Mesenchymal stem cell (in vitro differentiated cells and primary cell): ENCODE measurements at regions not wholly inside any gene's neighbourhood (a gene's known extent, or its start where the extent isn't known, plus 50 kb on each side); places are given as distances from the start of the nearest gene placed in this dataset.

Source experiments
- DNase-seq: peaks from one replicate; pipeline ENCODE4 v3.0.0-alpha.2; 2013
- H2AFZ ChIP-seq: one replicate; pipeline ENCODE4 v1.6.1; 2013; ENCODE audit warnings: low read depth, mild to moderate bottlenecking, control low read depth, inconsistent platforms, low read length, moderate library complexity
- H2AK5ac ChIP-seq: 2 replicates; pipeline ENCODE4 v1.6.1; 2013; ENCODE audit warnings: low read length, moderate library complexity, mild to moderate bottlenecking, inconsistent platforms; ENCODE audit not compliant: severe bottlenecking
- H2BK120ac ChIP-seq: one replicate; pipeline ENCODE4 v1.6.1; 2013; ENCODE audit warnings: low read depth, mild to moderate bottlenecking, inconsistent platforms, low read length, moderate library complexity
- H2BK12ac ChIP-seq, 2 experiments: one replicate each; pipeline ENCODE4 v1.6.1; 2013; ENCODE audit warnings: inconsistent platforms in 2 of 2, low read length in 2 of 2, mild to moderate bottlenecking in 2 of 2, moderate library complexity in 2 of 2, control low read depth in 1 of 2
- H2BK15ac ChIP-seq: one replicate; pipeline ENCODE4 v1.6.1; 2013; ENCODE audit warnings: mild to moderate bottlenecking, low read depth, inconsistent platforms; ENCODE audit not compliant: poor library complexity, severe bottlenecking
- H2BK5ac ChIP-seq: 2 replicates; pipeline ENCODE4 v1.6.1; 2013; ENCODE audit warnings: low read depth, mild to moderate bottlenecking, low read length, control low read depth, inconsistent platforms; ENCODE audit not compliant: poor library complexity, severe bottlenecking
- H3K14ac ChIP-seq, 2 experiments: one replicate each; pipeline ENCODE4 v1.6.1; 2013; ENCODE audit warnings: inconsistent platforms in 2 of 2, low read length in 2 of 2, control low read depth in 1 of 2, mild to moderate bottlenecking in 1 of 2, moderate library complexity in 1 of 2
- H3K18ac ChIP-seq, 2 experiments: one replicate each; pipeline ENCODE4 v1.6.1; 2013; ENCODE audit warnings: inconsistent platforms in 2 of 2, low read length in 2 of 2, control low read depth in 1 of 2, low read depth in 1 of 2, mild to moderate bottlenecking in 1 of 2
- H3K23ac ChIP-seq, 2 experiments: one replicate each; pipeline ENCODE4 v1.6.1; 2013; ENCODE audit warnings: inconsistent platforms in 2 of 2, low read length in 2 of 2, mild to moderate bottlenecking in 2 of 2, moderate library complexity in 2 of 2, control low read depth in 1 of 2
- H3K27ac ChIP-seq: 2 replicates; pipeline ENCODE4 v1.5.1; 2013; ENCODE audit warnings: mild to moderate bottlenecking, moderate library complexity, low read length, control low read depth, inconsistent platforms; ENCODE audit not compliant: poor library complexity, severe bottlenecking
- H3K27me3 ChIP-seq, 2 experiments: 2 replicates each; pipeline versions ENCODE4 v1.6.1 to v1.7.0; 2013; ENCODE audit warnings: low read length in 2 of 2, mild to moderate bottlenecking in 2 of 2, moderate library complexity in 2 of 2, control low read depth in 1 of 2, inconsistent platforms in 1 of 2; ENCODE audit not compliant: control insufficient read depth in 1 of 2, insufficient read depth in 1 of 2
- H3K36me3 ChIP-seq, 2 experiments: 2 replicates each; pipeline versions ENCODE4 v1.6.1 to v1.7.0; 2013; ENCODE audit warnings: low read length in 2 of 2, control low read depth in 1 of 2, inconsistent platforms in 1 of 2, low read depth in 1 of 2, mild to moderate bottlenecking in 1 of 2; ENCODE audit not compliant: insufficient read depth in 2 of 2, control insufficient read depth in 1 of 2
- H3K4ac ChIP-seq, 2 experiments: one replicate each; pipeline ENCODE4 v1.6.1; 2013; ENCODE audit warnings: inconsistent platforms in 2 of 2, low read length in 2 of 2, mild to moderate bottlenecking in 2 of 2, moderate library complexity in 2 of 2, control low read depth in 1 of 2, low read depth in 1 of 2
- H3K4me1 ChIP-seq: 2 replicates; pipeline ENCODE4 v1.6.1; 2013; ENCODE audit warnings: low read depth, low read length, control low read depth; ENCODE audit not compliant: control insufficient read depth, insufficient read depth
- H3K4me2 ChIP-seq: 2 replicates; pipeline ENCODE4 v1.6.1; 2013; ENCODE audit warnings: low read length, mild to moderate bottlenecking, inconsistent platforms; ENCODE audit not compliant: poor library complexity, severe bottlenecking
- H3K4me3 ChIP-seq, 2 experiments: 2 replicates each; pipeline versions ENCODE4 v1.5.1 to v1.7.0; 2013; ENCODE audit warnings: low read length in 2 of 2, mild to moderate bottlenecking in 2 of 2, control low read depth in 1 of 2, low read depth in 1 of 2; ENCODE audit not compliant: insufficient read depth in 1 of 2
- H3K79me1 ChIP-seq: replicated peaks from 2 replicates; pipeline ENCODE4 v1.6.1; 2013; ENCODE audit warnings: mild to moderate bottlenecking, control low read depth, low read length, inconsistent platforms; ENCODE audit not compliant: poor library complexity, severe bottlenecking
- H3K9ac ChIP-seq: 2 replicates; pipeline ENCODE4 v1.7.0; 2013; ENCODE audit warnings: mild to moderate bottlenecking, low read length, moderate library complexity
- H3K9me3 ChIP-seq: 2 replicates; pipeline ENCODE4 v1.7.0; 2013; ENCODE audit warnings: mild to moderate bottlenecking, low read length; ENCODE audit not compliant: control insufficient read depth
- H4K8ac ChIP-seq: one replicate; pipeline ENCODE4 v1.6.1; 2013; ENCODE audit warnings: inconsistent platforms, mild to moderate bottlenecking, low read length, moderate library complexity
- H4K91ac ChIP-seq: one replicate; pipeline ENCODE4 v1.6.1; 2013; ENCODE audit warnings: mild to moderate bottlenecking, low read length, inconsistent platforms
- WGBS: methylation state at CpG from one replicate; pipeline ENCODE4 v1.1.7; 2013; ENCODE audit warnings: mixed read lengths; 5-methylcytosine and 5-hydroxymethylcytosine counted together

- Histone ChIP-seq H2AK5ac (no peak overlapping the region), H2BK5ac (no peak overlapping the region), H2BK15ac (no peak overlapping the region), H4K8ac (no peak overlapping the region), H3K14ac (no peak overlapping the region), H2AFZ (no peak overlapping the region), H3K9me3 (no peaks in the 10 kb centered on the region), H3K4me2 (no peak overlapping the region), H4K91ac (no peak overlapping the region), H2BK12ac (no peak overlapping the region), H3K4me3 (no peak overlapping the region), H3K9ac (no peak overlapping the region), H3K27me3 (no peaks in the 10 kb centered on the region), H3K36me3 (no peaks in the 10 kb centered on the region), H3K23ac (no peak overlapping the region), H3K4me1 (peaks cover 1% of the 10 kb centered on the region), H2BK120ac (no peak overlapping the region), H3K4ac (no peak overlapping the region), H3K27ac (no peak overlapping the region), H3K18ac (no peak overlapping the region), H3K79me1 (no peaks in the 10 kb centered on the region)
- DNase-seq = no peak
- 88% methylated on average over 5 of the region's 5 CpGs for WGBS
These were observed 365.9 kb downstream of the PLK2 start for GRCh38 chr5:58094031-58094430.

- Histone ChIP-seq H4K91ac (no peak overlapping the region), H3K4me3 (no peak overlapping the region), H3K36me3 (no peaks in the 10 kb centered on the region), H2AK5ac (no peak overlapping the region), H2AFZ (no peak overlapping the region), H2BK120ac (no peak overlapping the region), H3K9me3 (no peaks in the 10 kb centered on the region), H3K23ac (no peak overlapping the region), H3K27ac (no peak overlapping the region), H3K79me1 (no peaks in the 10 kb centered on the region), H3K4ac (no peak overlapping the region), H3K4me2 (no peak overlapping the region), H3K4me1 (peaks cover 1% of the 10 kb centered on the region), H3K18ac (no peak overlapping the region), H2BK15ac (no peak overlapping the region), H4K8ac (no peak overlapping the region), H3K14ac (no peak overlapping the region), H3K9ac (no peak overlapping the region), H2BK5ac (no peak overlapping the region), H3K27me3 (no peaks in the 10 kb centered on the region), H2BK12ac (no peak overlapping the region)
- 100% methylated on average over 2 of the region's 4 CpGs for WGBS
- DNase-seq = no peak
These were observed 369.2 kb downstream of the PLK2 start for GRCh38 chr5:58090704-58091103.

- Histone ChIP-seq H3K4ac (no peak overlapping the region), H3K14ac (no peak overlapping the region), H2BK5ac (no peak overlapping the region), H3K23ac (peak overlapping the region in 1 of 2 experiments; percentile 32), H3K4me3 (no peak overlapping the region), H3K27me3 (no peaks in the 10 kb centered on the region), H4K91ac (no peak overlapping the region), H2BK12ac (no peak overlapping the region), H2BK15ac (no peak overlapping the region), H3K18ac (no peak overlapping the region), H3K27ac (no peak overlapping the region), H3K4me1 (peaks cover 1% of the 10 kb centered on the region), H2BK120ac (no peak overlapping the region), H4K8ac (no peak overlapping the region), H2AK5ac (no peak overlapping the region), H3K36me3 (no peaks in the 10 kb centered on the region), H2AFZ (no peak overlapping the region), H3K79me1 (no peaks in the 10 kb centered on the region), H3K9me3 (no peaks in the 10 kb centered on the region), H3K9ac (no peak overlapping the region), H3K4me2 (no peak overlapping the region)
- 34% methylated on average over 5 of the region's 5 CpGs for WGBS
- peak; percentile 29 for DNase-seq
These were observed 370.9 kb downstream of the PLK2 start for GRCh38 chr5:58088941-58089340.

GRCh38 chr5:58087905-58088304, 372.0 kb downstream of the PLK2 start:
- no peak overlapping the region for H3K4me2 ChIP-seq
- no peak overlapping the region for H4K91ac ChIP-seq
- H3K14ac ChIP-seq = no peak overlapping the region
- H3K23ac ChIP-seq = no peak overlapping the region
- H3K4ac ChIP-seq = no peak overlapping the region
- no peak overlapping the region for H2AK5ac ChIP-seq
- H3K79me1 ChIP-seq = no peaks in the 10 kb centered on the region
- H2AFZ ChIP-seq = no peak overlapping the region
- no peak overlapping the region for H2BK120ac ChIP-seq
- no peak overlapping the region for H3K18ac ChIP-seq
- no peak for DNase-seq
- H3K4me1 ChIP-seq = peaks cover 1% of the 10 kb centered on the region
- 73% methylated on average over 2 of the region's 2 CpGs for WGBS
- H4K8ac ChIP-seq = no peak overlapping the region
- H3K4me3 ChIP-seq = no peak overlapping the region
- H3K27ac ChIP-seq = no peak overlapping the region
- no peak overlapping the region for H2BK5ac ChIP-seq
- no peak overlapping the region for H3K9ac ChIP-seq
- no peaks in the 10 kb centered on the region for H3K36me3 ChIP-seq
- H2BK15ac ChIP-seq = no peak overlapping the region
- H3K27me3 ChIP-seq = no peaks in the 10 kb centered on the region
- H2BK12ac ChIP-seq = no peak overlapping the region
- H3K9me3 ChIP-seq = no peaks in the 10 kb centered on the region
